ENCODE measurements at regions not wholly inside any gene's neighbourhood (a gene's known extent, or its start where the extent isn't known, plus 50 kb on each side); places are given as distances from the start of the nearest gene placed in this dataset.

- no peak for DNase-seq (ENCODE audit: low read depth)
Observed at GRCh38 chr15:70556151-70556741, 207.1 kb downstream of the UACA start.

- DNase-seq (ENCODE audit: low read depth): no peak
Observed at GRCh38 chr15:70555713-70556112, 207.6 kb downstream of the UACA start.

GRCh38 chr15:70547846-70548487 lies 215.4 kb downstream of the UACA start:
- no peak for DNase-seq (ENCODE audit: low read depth)

- no peak for DNase-seq (ENCODE audit: low read depth)
Observed at GRCh38 chr15:70545526-70545925, 217.8 kb downstream of the UACA start.

- DNase-seq (ENCODE audit: low read depth): no peak
Observed at GRCh38 chr15:70541511-70541910, 221.8 kb downstream of the UACA start.

GRCh38 chr15:70539912-70540530 lies 223.3 kb downstream of the UACA start:
- no peak for DNase-seq (ENCODE audit: low read depth)

- no peak for DNase-seq (ENCODE audit: low read depth)
Observed at GRCh38 chr15:70539409-70539808, 223.9 kb downstream of the UACA start.

- no peak for DNase-seq (ENCODE audit: low read depth)
Observed at GRCh38 chr15:70538278-70538677, 225.1 kb downstream of the UACA start.

GRCh38 chr15:70535955-70536338 lies 227.4 kb downstream of the UACA start:
- DNase-seq (ENCODE audit: low read depth): no peak

- DNase-seq (ENCODE audit: low read depth): peak; percentile 32
Observed at GRCh38 chr15:70535071-70535954, 228.0 kb downstream of the UACA start.

GRCh38 chr15:70533931-70534742 lies 229.2 kb downstream of the UACA start:
- no peak for DNase-seq (ENCODE audit: low read depth)

GRCh38 chr15:70532531-70533186 lies 230.7 kb downstream of the UACA start:
- no peak for DNase-seq (ENCODE audit: low read depth)

- DNase-seq (ENCODE audit: low read depth): no peak
Observed at GRCh38 chr15:70531576-70531975, 231.8 kb downstream of the UACA start.

- no peak for DNase-seq (ENCODE audit: low read depth)
Observed at GRCh38 chr15:70530906-70531305, 232.5 kb downstream of the UACA start.

GRCh38 chr15:70530503-70530902 lies 232.9 kb downstream of the UACA start:
- no peak for DNase-seq (ENCODE audit: low read depth)

GRCh38 chr15:70530017-70530499 lies 233.3 kb downstream of the UACA start:
- no peak for DNase-seq (ENCODE audit: low read depth)

GRCh38 chr15:70528816-70529215 lies 234.5 kb downstream of the UACA start:
- DNase-seq (ENCODE audit: low read depth): no peak

GRCh38 chr15:70528270-70528706 lies 235.1 kb downstream of the UACA start:
- no peak for DNase-seq (ENCODE audit: low read depth)

GRCh38 chr15:70526974-70527325 lies 236.4 kb downstream of the UACA start:
- no peak for DNase-seq (ENCODE audit: low read depth)

- no peak for DNase-seq (ENCODE audit: low read depth)
Observed at GRCh38 chr15:70526221-70526973, 237.0 kb downstream of the UACA start.
